T47D (cell line): ENCODE measurements at regions not wholly inside any gene's neighbourhood (a gene's known extent, or its start where the extent isn't known, plus 50 kb on each side); places are given as distances from the start of the nearest gene placed in this dataset.
A peak's percentile ranks its signal among the peaks of the same experiment; 100 is the strongest.
"Not testable (repeated sequence)": the region's sequence is repeated elsewhere in the genome, so short reads cannot be mapped to it uniquely, and the experiment has no call there.

ENCODE experiments used
- DNase-seq, 2 experiments: peaks; one replicate each; pipeline versions ENCODE4 v3.0.0 to v3.0.0-alpha.2; 2011 to 2012; ENCODE audit warnings: low read depth in 1 of 2, low spot score in 1 of 2
- JUND ChIP-seq: IDR thresholded peaks from 2 replicates; pipeline ENCODE4 v1.6.1; 2012; ENCODE audit warnings: low read depth
- in situ Hi-C: cut with HindIII; loops from 2 replicates; pipeline ENCODE4 v1.10.0; 2016; ENCODE audit warnings: low sequenced_read_pairs, low pct_unique_long_range_greater_than_20kb

DNA sequence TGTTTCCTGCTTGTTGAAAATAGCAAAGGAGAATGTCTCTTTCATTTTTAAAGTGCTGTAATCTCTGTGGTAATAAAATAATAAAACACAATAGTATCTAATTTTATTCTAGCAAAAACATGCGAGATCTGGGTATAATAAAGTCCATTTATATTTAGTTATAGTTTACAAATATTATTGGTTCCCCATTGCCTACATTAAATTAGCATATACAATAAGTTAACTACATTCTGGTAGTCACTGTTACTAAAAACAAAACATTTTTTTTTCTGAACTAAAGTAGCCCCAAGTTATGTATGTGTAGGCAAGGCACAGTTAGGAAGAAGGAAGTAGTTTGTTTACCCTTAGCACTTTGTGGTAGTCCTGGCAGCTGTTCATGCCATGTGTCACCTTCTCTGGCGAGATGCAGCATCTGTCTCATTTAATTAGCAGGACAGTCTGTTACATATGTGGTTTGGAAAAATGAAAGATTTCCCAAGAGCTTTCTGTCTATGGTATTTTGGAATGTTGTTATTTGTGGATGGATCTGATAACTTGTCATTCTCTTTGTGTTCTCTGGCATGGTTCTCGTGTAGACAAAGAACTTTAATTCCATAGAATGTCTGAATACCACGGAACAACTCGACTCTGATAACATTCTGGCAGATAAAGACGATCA is 231.3 kb upstream of the PITX2 start:
- in situ Hi-C loops = no loop called here
- peak in 1 of 2 experiments; percentile 84 for DNase-seq
- TF ChIP-seq JUND = no peak

GRCh38 chr4:110860125-110860524 is 237.2 kb upstream of the PITX2 start:
- in situ Hi-C loops = no loop called here
- no peak for DNase-seq
- TF ChIP-seq JUND = no peak

DNA sequence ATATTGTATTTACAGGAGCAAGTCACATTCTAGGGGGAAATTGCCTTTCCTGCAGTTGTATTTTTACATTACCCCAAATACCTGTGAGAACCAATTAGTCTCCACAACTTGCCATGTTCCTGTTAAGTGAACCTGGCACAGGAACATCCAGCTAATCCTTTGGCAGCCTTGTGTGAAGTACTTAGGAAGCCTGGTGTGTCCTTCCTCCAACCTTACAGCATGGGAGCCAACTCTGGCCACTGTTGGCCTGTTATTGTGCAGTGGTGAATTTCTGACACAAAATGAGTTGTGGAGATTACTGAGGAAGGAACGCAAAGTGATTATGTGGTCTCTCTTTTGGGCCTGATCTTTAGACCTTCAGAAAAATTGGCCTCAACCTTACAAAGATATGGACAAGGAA is 238.0 kb upstream of the PITX2 start:
- in situ Hi-C loops = no loop called here
- no peak for TF ChIP-seq JUND
- DNase-seq = no peak

GRCh38 chr4:110865611-110866259 is 242.9 kb upstream of the PITX2 start:
- in situ Hi-C loops = no loop called here
- DNase-seq = no peak
- no peak for TF ChIP-seq JUND

GRCh38 chr4:110867251-110867960 is 244.5 kb upstream of the PITX2 start:
- no peak for DNase-seq
- in situ Hi-C loops = no loop called here

DNA sequence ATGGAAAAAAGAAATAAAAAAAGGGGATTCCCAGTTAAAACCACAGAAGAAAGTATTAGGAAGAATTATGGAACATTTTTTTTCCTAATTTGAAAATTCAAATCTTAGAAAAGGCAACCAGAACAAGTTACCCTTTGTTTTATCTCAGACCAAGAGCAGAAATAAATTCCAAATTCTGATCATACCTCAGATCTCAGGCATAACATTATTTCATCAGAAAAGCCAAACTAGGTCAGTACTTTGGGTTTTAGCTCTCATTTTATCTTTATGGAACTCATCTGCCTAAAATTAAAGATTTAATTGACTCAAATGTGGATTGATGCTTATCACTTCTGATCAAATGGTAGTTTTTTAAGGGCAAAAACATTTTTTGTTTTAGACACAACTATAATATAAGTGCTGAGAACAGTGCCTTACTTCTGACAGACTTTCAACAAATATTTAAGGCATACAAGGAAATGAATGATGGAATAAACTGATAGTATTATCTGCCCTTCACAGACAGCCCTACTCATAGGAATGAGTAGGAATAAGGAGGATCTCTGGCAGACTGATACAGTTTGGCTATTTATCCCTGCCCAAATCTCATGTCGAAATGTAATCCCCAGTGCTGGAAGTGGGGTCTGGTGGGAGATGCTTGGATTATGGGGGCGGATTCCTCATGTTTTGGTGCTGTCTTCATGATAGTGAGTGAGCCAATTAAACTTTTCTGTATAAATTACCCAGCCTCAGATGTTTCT is 245.3 kb upstream of the PITX2 start:
- no peak for DNase-seq
- TF ChIP-seq JUND = no peak
- in situ Hi-C loops = no loop called here

More at GRCh38 chr4:110867251-110867960, 244.5 kb upstream of the PITX2 start:
- TF ChIP-seq JUND = no peak

GRCh38 chr4:110869114-110869513 is 246.2 kb upstream of the PITX2 start:
- no peak for DNase-seq
- in situ Hi-C loops = no loop called here
- no peak for TF ChIP-seq JUND

- in situ Hi-C loops = no loop called here
- no peak for DNase-seq
- TF ChIP-seq JUND = no peak
Observed at GRCh38 chr4:110869862-110870572, 247.1 kb upstream of the PITX2 start.

- in situ Hi-C loops, DNase-seq: not testable (repeated sequence)
Observed at GRCh38 chr4:110876214-110876613, 253.3 kb upstream of the PITX2 start.

GRCh38 chr4:110876866-110877265 is 254.0 kb upstream of the PITX2 start:
- in situ Hi-C loops = no loop called here
- TF ChIP-seq JUND = no peak
- DNase-seq = no peak

DNA sequence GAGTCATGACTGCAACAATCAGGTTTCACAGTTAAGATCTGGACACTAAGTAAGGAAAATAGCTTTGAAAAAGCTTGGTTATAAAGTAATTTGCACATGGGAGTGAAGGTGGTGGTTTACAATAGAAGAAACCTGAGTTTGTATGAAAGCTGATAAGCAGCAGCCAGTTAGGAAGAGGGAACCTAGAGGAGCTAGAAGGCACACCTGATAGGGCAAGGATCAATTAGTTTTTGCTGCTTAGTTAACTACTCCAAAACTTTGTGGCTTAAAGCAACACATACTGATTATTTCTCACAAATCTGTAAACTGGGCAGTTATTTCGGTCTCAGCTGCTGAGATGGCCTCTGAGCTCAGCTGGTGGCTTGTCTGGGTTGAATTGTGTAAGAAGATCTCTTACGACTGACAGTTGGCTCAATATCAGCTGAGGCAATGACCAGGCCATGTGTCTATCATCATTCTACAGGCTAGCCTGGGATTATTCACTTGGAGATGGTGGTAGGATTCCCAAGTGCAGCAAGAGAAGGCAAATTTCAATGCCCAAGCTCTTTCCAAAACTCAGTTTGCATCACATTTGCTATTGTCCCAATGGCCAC is 255.0 kb upstream of the PITX2 start:
- no peak for TF ChIP-seq JUND
- DNase-seq = no peak
- in situ Hi-C loops = no loop called here

- no peak for TF ChIP-seq JUND
- in situ Hi-C loops = no loop called here
- DNase-seq = no peak
Observed at GRCh38 chr4:110878413-110878812, 255.5 kb upstream of the PITX2 start.
